Mesenchymal stem cell (in vitro differentiated cells and primary cell): ENCODE measurements at regions not wholly inside any gene's neighbourhood (a gene's known extent, or its start where the extent isn't known, plus 50 kb on each side); places are given as distances from the start of the nearest gene placed in this dataset.

Experiments used
- DNase-seq: peaks from one replicate; pipeline ENCODE4 v3.0.0-alpha.2; 2013
- H2AFZ ChIP-seq: one replicate; pipeline ENCODE4 v1.6.1; 2013; ENCODE audit warnings: low read depth, mild to moderate bottlenecking, control low read depth, inconsistent platforms, low read length, moderate library complexity
- H2AK5ac ChIP-seq: 2 replicates; pipeline ENCODE4 v1.6.1; 2013; ENCODE audit warnings: low read length, moderate library complexity, mild to moderate bottlenecking, inconsistent platforms; ENCODE audit not compliant: severe bottlenecking
- H2BK120ac ChIP-seq: one replicate; pipeline ENCODE4 v1.6.1; 2013; ENCODE audit warnings: low read depth, mild to moderate bottlenecking, inconsistent platforms, low read length, moderate library complexity
- H2BK12ac ChIP-seq, 2 experiments: one replicate each; pipeline ENCODE4 v1.6.1; 2013; ENCODE audit warnings: inconsistent platforms in 2 of 2, low read length in 2 of 2, mild to moderate bottlenecking in 2 of 2, moderate library complexity in 2 of 2, control low read depth in 1 of 2
- H2BK15ac ChIP-seq: one replicate; pipeline ENCODE4 v1.6.1; 2013; ENCODE audit warnings: mild to moderate bottlenecking, low read depth, inconsistent platforms; ENCODE audit not compliant: poor library complexity, severe bottlenecking
- H2BK5ac ChIP-seq: 2 replicates; pipeline ENCODE4 v1.6.1; 2013; ENCODE audit warnings: low read depth, mild to moderate bottlenecking, low read length, control low read depth, inconsistent platforms; ENCODE audit not compliant: poor library complexity, severe bottlenecking
- H3K14ac ChIP-seq, 2 experiments: one replicate each; pipeline ENCODE4 v1.6.1; 2013; ENCODE audit warnings: inconsistent platforms in 2 of 2, low read length in 2 of 2, control low read depth in 1 of 2, mild to moderate bottlenecking in 1 of 2, moderate library complexity in 1 of 2
- H3K18ac ChIP-seq, 2 experiments: one replicate each; pipeline ENCODE4 v1.6.1; 2013; ENCODE audit warnings: inconsistent platforms in 2 of 2, low read length in 2 of 2, control low read depth in 1 of 2, low read depth in 1 of 2, mild to moderate bottlenecking in 1 of 2
- H3K23ac ChIP-seq, 2 experiments: one replicate each; pipeline ENCODE4 v1.6.1; 2013; ENCODE audit warnings: inconsistent platforms in 2 of 2, low read length in 2 of 2, mild to moderate bottlenecking in 2 of 2, moderate library complexity in 2 of 2, control low read depth in 1 of 2
- H3K27ac ChIP-seq: 2 replicates; pipeline ENCODE4 v1.5.1; 2013; ENCODE audit warnings: mild to moderate bottlenecking, moderate library complexity, low read length, control low read depth, inconsistent platforms; ENCODE audit not compliant: poor library complexity, severe bottlenecking
- H3K27me3 ChIP-seq, 2 experiments: 2 replicates each; pipeline versions ENCODE4 v1.6.1 to v1.7.0; 2013; ENCODE audit warnings: low read length in 2 of 2, mild to moderate bottlenecking in 2 of 2, moderate library complexity in 2 of 2, control low read depth in 1 of 2, inconsistent platforms in 1 of 2; ENCODE audit not compliant: control insufficient read depth in 1 of 2, insufficient read depth in 1 of 2
- H3K36me3 ChIP-seq, 2 experiments: 2 replicates each; pipeline versions ENCODE4 v1.6.1 to v1.7.0; 2013; ENCODE audit warnings: low read length in 2 of 2, control low read depth in 1 of 2, inconsistent platforms in 1 of 2, low read depth in 1 of 2, mild to moderate bottlenecking in 1 of 2; ENCODE audit not compliant: insufficient read depth in 2 of 2, control insufficient read depth in 1 of 2
- H3K4ac ChIP-seq, 2 experiments: one replicate each; pipeline ENCODE4 v1.6.1; 2013; ENCODE audit warnings: inconsistent platforms in 2 of 2, low read length in 2 of 2, mild to moderate bottlenecking in 2 of 2, moderate library complexity in 2 of 2, control low read depth in 1 of 2, low read depth in 1 of 2
- H3K4me1 ChIP-seq: 2 replicates; pipeline ENCODE4 v1.6.1; 2013; ENCODE audit warnings: low read depth, low read length, control low read depth; ENCODE audit not compliant: control insufficient read depth, insufficient read depth
- H3K4me2 ChIP-seq: 2 replicates; pipeline ENCODE4 v1.6.1; 2013; ENCODE audit warnings: low read length, mild to moderate bottlenecking, inconsistent platforms; ENCODE audit not compliant: poor library complexity, severe bottlenecking
- H3K4me3 ChIP-seq, 2 experiments: 2 replicates each; pipeline versions ENCODE4 v1.5.1 to v1.7.0; 2013; ENCODE audit warnings: low read length in 2 of 2, mild to moderate bottlenecking in 2 of 2, control low read depth in 1 of 2, low read depth in 1 of 2; ENCODE audit not compliant: insufficient read depth in 1 of 2
- H3K79me1 ChIP-seq: replicated peaks from 2 replicates; pipeline ENCODE4 v1.6.1; 2013; ENCODE audit warnings: mild to moderate bottlenecking, control low read depth, low read length, inconsistent platforms; ENCODE audit not compliant: poor library complexity, severe bottlenecking
- H3K9ac ChIP-seq: 2 replicates; pipeline ENCODE4 v1.7.0; 2013; ENCODE audit warnings: mild to moderate bottlenecking, low read length, moderate library complexity
- H3K9me3 ChIP-seq: 2 replicates; pipeline ENCODE4 v1.7.0; 2013; ENCODE audit warnings: mild to moderate bottlenecking, low read length; ENCODE audit not compliant: control insufficient read depth
- H4K8ac ChIP-seq: one replicate; pipeline ENCODE4 v1.6.1; 2013; ENCODE audit warnings: inconsistent platforms, mild to moderate bottlenecking, low read length, moderate library complexity
- H4K91ac ChIP-seq: one replicate; pipeline ENCODE4 v1.6.1; 2013; ENCODE audit warnings: mild to moderate bottlenecking, low read length, inconsistent platforms
- WGBS: methylation state at CpG from one replicate; pipeline ENCODE4 v1.1.7; 2013; ENCODE audit warnings: mixed read lengths; 5-methylcytosine and 5-hydroxymethylcytosine counted together

DNA sequence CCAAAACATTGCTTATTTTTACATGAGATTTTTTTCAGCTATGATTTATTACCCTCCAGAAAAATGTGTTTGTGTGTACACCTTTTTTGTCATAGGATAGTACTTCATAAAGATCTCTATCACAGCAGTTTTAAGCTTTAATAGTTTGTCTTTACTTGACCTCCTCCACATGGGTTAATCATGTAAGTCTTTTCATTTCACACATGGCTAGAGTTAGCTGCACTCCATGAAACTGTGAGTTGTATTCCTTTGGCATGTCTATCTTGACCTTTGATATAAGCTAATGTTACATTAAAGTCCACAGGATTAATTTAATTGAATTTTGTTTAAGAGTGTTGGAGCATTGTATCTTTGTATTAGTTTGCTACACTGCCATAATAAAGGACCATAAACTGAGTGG, 217.1 kb downstream of the OTOL1 start:
- Histone ChIP-seq H4K91ac (no peak overlapping the region), H3K18ac (no peak overlapping the region), H3K4ac (no peak overlapping the region), H3K23ac (no peak overlapping the region), H3K36me3 (no peaks in the 10 kb centered on the region), H3K27me3 (no peaks in the 10 kb centered on the region), H3K9me3 (no peaks in the 10 kb centered on the region), H2AFZ (no peak overlapping the region), H3K9ac (no peak overlapping the region), H2BK120ac (no peak overlapping the region), H2AK5ac (no peak overlapping the region), H2BK15ac (no peak overlapping the region), H4K8ac (no peak overlapping the region), H2BK5ac (no peak overlapping the region), H3K4me3 (no peak overlapping the region), H3K4me1 (no peaks in the 10 kb centered on the region), H3K27ac (no peak overlapping the region), H3K14ac (no peak overlapping the region), H3K4me2 (no peak overlapping the region), H3K79me1 (no peaks in the 10 kb centered on the region), H2BK12ac (no peak overlapping the region)
- DNase-seq, result no peak

DNA sequence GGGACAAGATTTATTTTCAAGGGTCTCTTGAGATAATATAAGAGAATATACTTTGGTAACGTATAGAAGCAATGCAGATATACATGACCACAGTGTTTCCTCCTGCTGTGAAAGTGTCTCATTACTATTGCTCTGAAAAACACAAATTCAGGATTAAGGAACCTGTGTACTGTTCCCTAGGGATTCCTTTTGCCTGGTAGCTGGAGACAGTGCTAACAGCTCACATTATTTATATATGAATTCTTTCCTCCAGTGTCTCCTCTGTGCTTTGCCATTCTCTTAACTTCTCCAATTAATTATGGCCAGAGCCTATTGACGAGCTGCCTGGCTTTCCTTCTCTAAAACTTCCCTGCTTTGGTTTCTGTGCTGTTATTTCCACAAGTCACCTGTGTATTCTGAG, 235.4 kb downstream of the OTOL1 start:
- Histone ChIP-seq H3K27me3 (no peaks in the 10 kb centered on the region), H2BK120ac (no peak overlapping the region), H2AK5ac (no peak overlapping the region), H4K91ac (no peak overlapping the region), H2AFZ (no peak overlapping the region), H2BK5ac (no peak overlapping the region), H3K9ac (no peak overlapping the region), H3K4me3 (no peak overlapping the region), H4K8ac (no peak overlapping the region), H3K4me2 (no peak overlapping the region), H3K4ac (no peak overlapping the region), H3K9me3 (no peaks in the 10 kb centered on the region), H3K79me1 (no peaks in the 10 kb centered on the region), H3K14ac (no peak overlapping the region), H3K23ac (no peak overlapping the region), H2BK15ac (no peak overlapping the region), H2BK12ac (no peak overlapping the region), H3K36me3 (no peaks in the 10 kb centered on the region), H3K18ac (no peak overlapping the region), H3K27ac (no peak overlapping the region), H3K4me1 (no peaks in the 10 kb centered on the region)
- no peak for DNase-seq
- 60% methylated on average over 1 of the region's 2 CpGs for WGBS

DNA sequence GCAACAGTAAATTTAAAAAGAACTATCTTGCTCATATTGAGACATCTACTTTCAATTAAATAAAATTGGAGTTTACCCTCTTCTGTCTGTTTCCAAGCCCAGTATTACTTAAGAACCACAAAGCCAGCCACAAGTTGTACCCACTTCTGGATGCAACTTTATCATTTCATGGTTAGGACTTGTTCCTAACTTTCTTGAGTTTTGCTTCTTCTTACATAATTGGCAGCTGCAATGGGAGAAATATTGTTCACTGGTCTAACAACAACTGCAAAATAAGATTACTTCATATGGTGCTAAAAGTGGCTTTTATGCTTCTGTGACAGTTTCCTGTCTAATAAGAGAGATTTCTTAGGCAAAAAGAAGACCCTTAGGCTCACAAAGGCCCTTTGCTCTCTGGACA, 240.6 kb downstream of the OTOL1 start:
- Histone ChIP-seq H3K36me3 (no peaks in the 10 kb centered on the region), H3K4me3 (no peak overlapping the region), H3K18ac (no peak overlapping the region), H3K14ac (no peak overlapping the region), H2BK12ac (no peak overlapping the region), H3K4me2 (no peak overlapping the region), H2AFZ (no peak overlapping the region), H2BK15ac (no peak overlapping the region), H3K27me3 (no peaks in the 10 kb centered on the region), H3K79me1 (no peaks in the 10 kb centered on the region), H2AK5ac (no peak overlapping the region), H4K91ac (no peak overlapping the region), H3K9me3 (no peaks in the 10 kb centered on the region), H4K8ac (no peak overlapping the region), H3K9ac (no peak overlapping the region), H3K4me1 (no peaks in the 10 kb centered on the region), H3K23ac (no peak overlapping the region), H2BK5ac (no peak overlapping the region), H2BK120ac (no peak overlapping the region), H3K4ac (no peak overlapping the region), H3K27ac (no peak overlapping the region)
- no peak for DNase-seq

DNA sequence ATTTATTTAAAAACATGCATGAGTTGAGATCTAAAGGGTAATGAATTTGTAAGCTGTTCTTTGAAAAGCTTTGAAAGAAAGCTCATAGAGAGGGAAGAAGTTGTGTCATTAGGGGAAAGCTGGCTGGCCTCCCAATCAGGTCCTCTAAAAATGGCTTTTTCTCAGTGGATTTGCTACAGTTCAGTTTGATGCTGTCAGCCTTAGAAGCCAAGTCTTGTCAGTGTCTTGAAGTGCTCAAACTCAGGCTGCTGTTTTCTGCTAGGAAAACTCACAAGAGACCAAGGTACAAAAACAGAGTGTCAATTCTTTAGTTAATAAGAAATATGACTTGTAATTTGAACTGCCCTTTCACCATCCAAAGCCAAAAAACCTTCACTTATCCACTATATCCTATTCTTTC, 243.8 kb downstream of the OTOL1 start:
- Histone ChIP-seq H4K91ac (no peak overlapping the region), H3K14ac (no peak overlapping the region), H2BK5ac (no peak overlapping the region), H3K4me3 (no peak overlapping the region), H2AK5ac (no peak overlapping the region), H3K18ac (no peak overlapping the region), H4K8ac (no peak overlapping the region), H3K9ac (no peak overlapping the region), H3K79me1 (no peaks in the 10 kb centered on the region), H3K27ac (no peak overlapping the region), H3K4me1 (no peaks in the 10 kb centered on the region), H3K4me2 (no peak overlapping the region), H3K36me3 (no peaks in the 10 kb centered on the region), H3K27me3 (no peaks in the 10 kb centered on the region), H2AFZ (no peak overlapping the region), H2BK15ac (no peak overlapping the region), H3K4ac (no peak overlapping the region), H3K9me3 (no peaks in the 10 kb centered on the region), H2BK120ac (no peak overlapping the region), H2BK12ac (no peak overlapping the region), H3K23ac (no peak overlapping the region)
- no peak for DNase-seq
